GM12878 (cell line): ENCODE measurements at regions not wholly inside any gene's neighbourhood (a gene's known extent, or its start where the extent isn't known, plus 50 kb on each side); places are given as distances from the start of the nearest gene placed in this dataset.

Source experiments
- ATF3 ChIP-seq: IDR thresholded peaks from 2 replicates; pipeline ENCODE4 v1.6.1; 2011; ENCODE audit warnings: low read depth, mild to moderate bottlenecking, low read length, moderate library complexity, borderline replicate concordance; ENCODE audit errors: extremely low read depth
- BACH1 ChIP-seq: fragments of 450-650 bp; IDR thresholded peaks from 2 replicates; pipeline ENCODE4 v1.6.1; 2017; ENCODE audit warnings: mild to moderate bottlenecking, borderline replicate concordance
- BRCA1 ChIP-seq: IDR thresholded peaks from 2 replicates; pipeline ENCODE4 v1.6.1; 2011; ENCODE audit warnings: low read depth, low read length, improper control_type of control experiment
- CHD1 ChIP-seq: IDR thresholded peaks from 2 replicates; pipeline ENCODE4 v1.6.1; 2012; ENCODE audit warnings: low read depth, low read length, improper control_type of control experiment
- CHD2 ChIP-seq: IDR thresholded peaks from 2 replicates; pipeline ENCODE4 v1.6.1; 2011; ENCODE audit warnings: low read depth, low read length, improper control_type of control experiment, borderline replicate concordance
- ETV6 ChIP-seq, 2 experiments: fragments of 450-650 bp in 1 of 2; IDR thresholded peaks in 1 of 2; conservative IDR thresholded peaks in 1 of 2; 2 replicates each; pipeline ENCODE4 v1.6.1; 2014; ENCODE audit warnings: antibody characterized with exemption in 1 of 2, borderline replicate concordance in 1 of 2, low read depth in 1 of 2, mild to moderate bottlenecking in 1 of 2, moderate library complexity in 1 of 2
- HDAC6 ChIP-seq: fragments of 200-600 bp; sonication (generic); IDR thresholded peaks from one replicate; pipeline ENCODE4 v1.8.0; 2017; ENCODE audit warnings: antibody characterized with exemption; ENCODE audit not compliant: unreplicated experiment
- JUND ChIP-seq: IDR thresholded peaks from 2 replicates; pipeline ENCODE4 v1.6.1; 2012; ENCODE audit warnings: low read depth, mild to moderate bottlenecking, low read length, improper control_type of control experiment, moderate library complexity
- LARP7 ChIP-seq: fragments of 450-650 bp; IDR thresholded peaks from 2 replicates; pipeline ENCODE4 v1.6.1; 2017; ENCODE audit warnings: mild to moderate bottlenecking
- MEF2B ChIP-seq: fragments of 450-650 bp; IDR thresholded peaks from 2 replicates; pipeline ENCODE4 v1.6.1; 2018; ENCODE audit warnings: mild to moderate bottlenecking, moderate library complexity; ENCODE audit not compliant: partially characterized antibody, poor library complexity, severe bottlenecking
- MTA3 ChIP-seq: IDR thresholded peaks from 2 replicates; pipeline ENCODE4 v1.6.1; 2012; ENCODE audit warnings: low read length, inconsistent platforms, borderline replicate concordance
- MXI1 ChIP-seq: fragments of 150-350 bp; IDR thresholded peaks from 2 replicates; pipeline ENCODE4 v1.6.1; 2011; ENCODE audit warnings: low read depth, mild to moderate bottlenecking, inconsistent platforms, low read length, improper control_type of control experiment
- NBN ChIP-seq: fragments of 450-650 bp; IDR thresholded peaks from 2 replicates; pipeline ENCODE4 v1.6.1; 2016
- NRF1 ChIP-seq: conservative IDR thresholded peaks from 2 replicates; pipeline ENCODE4 v1.6.1; 2011; ENCODE audit warnings: mild to moderate bottlenecking, low read depth, low read length, improper control_type of control experiment
- POLR2AphosphoS5 ChIP-seq: IDR thresholded peaks from 2 replicates; pipeline ENCODE4 v1.6.1; 2011; ENCODE audit warnings: mild to moderate bottlenecking, low read length, inconsistent platforms
- RAD21 ChIP-seq: IDR thresholded peaks from 2 replicates; pipeline ENCODE4 v1.6.1; 2011; ENCODE audit warnings: mild to moderate bottlenecking, low read depth, low read length, moderate library complexity; ENCODE audit not compliant: insufficient read depth
- RUNX3 ChIP-seq: IDR thresholded peaks from 2 replicates; pipeline ENCODE4 v1.6.1; 2012; ENCODE audit warnings: low read length, inconsistent platforms
- SKIL ChIP-seq: fragments of 450-650 bp; IDR thresholded peaks from 2 replicates; pipeline ENCODE4 v1.6.1; 2017; ENCODE audit warnings: mild to moderate bottlenecking, low read depth, inconsistent platforms; ENCODE audit not compliant: poor library complexity, severe bottlenecking
- SPI1 ChIP-seq: IDR thresholded peaks from 2 replicates; pipeline ENCODE4 v1.6.1; 2011; ENCODE audit warnings: low read depth, mild to moderate bottlenecking, low read length, moderate library complexity, borderline replicate concordance; ENCODE audit not compliant: insufficient read depth
- TARDBP ChIP-seq: IDR thresholded peaks from 2 replicates; pipeline ENCODE4 v1.6.1; 2016; ENCODE audit warnings: borderline replicate concordance
- TCF7 ChIP-seq: IDR thresholded peaks from 2 replicates; pipeline ENCODE4 v1.6.1; 2014; ENCODE audit warnings: antibody characterized with exemption, borderline replicate concordance
- USF1 ChIP-seq: IDR thresholded peaks from 2 replicates; pipeline ENCODE4 v1.6.1; 2011; ENCODE audit warnings: borderline replicate concordance, low read depth, mild to moderate bottlenecking, moderate library complexity, mixed read lengths, low read length; ENCODE audit not compliant: insufficient read depth; ENCODE audit errors: extremely low read length
- ZBTB40 ChIP-seq: fragments of 450-650 bp; IDR thresholded peaks from 2 replicates; pipeline ENCODE4 v1.6.1; 2016; ENCODE audit warnings: mild to moderate bottlenecking, moderate library complexity, borderline replicate concordance
- ZNF217 ChIP-seq: fragments of 450-650 bp; IDR thresholded peaks from 2 replicates; pipeline ENCODE4 v1.6.1; 2017; ENCODE audit warnings: antibody characterized with exemption, mild to moderate bottlenecking
- ZNF384 ChIP-seq: IDR thresholded peaks from 2 replicates; pipeline ENCODE4 v1.6.1; 2012; ENCODE audit warnings: low read depth, mild to moderate bottlenecking, low read length, improper control_type of control experiment, borderline replicate concordance

- peak; percentile 70 for TF ChIP-seq SKIL
- no peak for TF ChIP-seq ZNF384
- TF ChIP-seq NRF1: no peak
- no peak for TF ChIP-seq ZBTB40
- no peak for TF ChIP-seq JUND
- peak in 1 of 2 experiments; percentile 85; a peak in 2 of 4 replicates for TF ChIP-seq ETV6 (conservative IDR thresholded peaks at IDR 0.05 in 1 of 2, IDR thresholded peaks at IDR 0.05 in 1 of 2; ENCODE audit: borderline replicate concordance in 1 of 2, low read depth in 1 of 2)
- no peak for TF ChIP-seq NBN
- 0 out of 2 replicates have a peak, but pooled peaks have one; percentile 20 for TF ChIP-seq CHD2
- no peak for TF ChIP-seq TCF7
- TF ChIP-seq TARDBP: no peak
- TF ChIP-seq ZNF217: no peak
- peak; percentile 46; the same call in 1 of the 2 replicates for TF ChIP-seq SPI1
- TF ChIP-seq ATF3: no peak
- peak; percentile 28 for TF ChIP-seq MEF2B
- no peak for TF ChIP-seq POLR2AphosphoS5
- peak; percentile 63 for TF ChIP-seq RUNX3
- no peak for TF ChIP-seq MXI1
- TF ChIP-seq USF1: no peak
- no peak for TF ChIP-seq RAD21
- TF ChIP-seq BRCA1: no peak
- TF ChIP-seq BACH1: no peak; the same call in 1 of the 2 replicates
- no peak for TF ChIP-seq CHD1
- no peak for TF ChIP-seq LARP7
- no peak for TF ChIP-seq HDAC6
- TF ChIP-seq MTA3: no peak; the same call in 1 of the 2 replicates
Measured at GRCh38 chr3:72082186-72082715, 297.3 kb upstream of the PROK2 start (continued).
